HEK293 (cell line): ENCODE measurements at regions not wholly inside any gene's neighbourhood (a gene's known extent, or its start where the extent isn't known, plus 50 kb on each side); places are given as distances from the start of the nearest gene placed in this dataset.

Experiments
- CTCF ChIA-PET: fragments of 350-600 bp; formaldehyde crosslinking; extraction: SDS; loops from one replicate; lab custom pipeline; 2021; ENCODE audit warnings: antibody characterized with exemption; lab: Yijun Ruan, JAX
- POLR2A ChIA-PET: fragments of 300-600 bp; formaldehyde crosslinking; extraction: SDS; loops from one replicate; lab custom pipeline; 2020; ENCODE audit warnings: antibody characterized with exemption, inconsistent platforms; lab: Yijun Ruan, JAX
- H3K27ac ChIP-seq: fragments of 200-500 bp; sonication (Bioruptor generic); 2 replicates; pipeline ENCODE4 v1.5.1; 2014; ENCODE audit warnings: low read depth, low read length, control low read depth, inconsistent platforms; ENCODE audit errors: extremely low read depth
- H3K36me3 ChIP-seq, 2 experiments: fragments of 200-500 bp in 1 of 2; sonication (Bioruptor generic) in 1 of 2; 1 replicate in 1 of 2; 2 replicates in 1 of 2; pipeline ENCODE4 v1.5.1; 2014 to 2017; ENCODE audit warnings: inconsistent platforms in 2 of 2, low read length in 2 of 2; ENCODE audit not compliant: control insufficient read depth in 2 of 2, insufficient read depth in 1 of 2
- H3K4me1 ChIP-seq: fragments of 200-500 bp; sonication (Bioruptor generic); 2 replicates; pipeline ENCODE4 v1.5.1; 2014; ENCODE audit warnings: mild to moderate bottlenecking, low read length, inconsistent platforms; ENCODE audit not compliant: control insufficient read depth, insufficient read depth
- H3K4me3 ChIP-seq: 2 replicates; pipeline ENCODE4 v1.5.1; 2011; ENCODE audit warnings: low read depth, mild to moderate bottlenecking, control low read depth, low read length, moderate library complexity
- H3K9me3 ChIP-seq: fragments of 200-500 bp; sonication (Bioruptor generic); 2 replicates; pipeline ENCODE4 v1.5.1; 2014; ENCODE audit warnings: low read depth, low read length, inconsistent platforms; ENCODE audit not compliant: control insufficient read depth, insufficient read depth
- BCL11A ChIP-seq: fragments of 450-650 bp; formaldehyde crosslinking; IDR thresholded peaks from 2 replicates; pipeline ENCODE4 v1.5.1; 2016; ENCODE audit warnings: low read depth, missing biosample characterization, missing genetic modification characterization
- BCL11B ChIP-seq: fragments of 450-650 bp; formaldehyde crosslinking; IDR thresholded peaks from 2 replicates; pipeline ENCODE4 v1.5.1; 2016; ENCODE audit warnings: low read depth, missing biosample characterization, missing genetic modification characterization
- GLIS1 ChIP-seq: fragments of 450-650 bp; formaldehyde crosslinking; IDR thresholded peaks from 2 replicates; pipeline ENCODE4 v1.5.1; 2016; ENCODE audit warnings: missing biosample characterization, missing genetic modification characterization
- OSR2 ChIP-seq: fragments of 450-650 bp; formaldehyde crosslinking; IDR thresholded peaks from 2 replicates; pipeline ENCODE4 v1.5.1; 2016; ENCODE audit warnings: missing biosample characterization, missing genetic modification characterization
- PRDM1 ChIP-seq: fragments of 450-650 bp; formaldehyde crosslinking; IDR thresholded peaks from 2 replicates; pipeline ENCODE4; 2016; ENCODE audit warnings: missing biosample characterization, missing genetic modification characterization
- ZBTB48 ChIP-seq: fragments of 450-650 bp; formaldehyde crosslinking; IDR thresholded peaks from 2 replicates; pipeline ENCODE4 v1.5.1; 2016; ENCODE audit warnings: missing biosample characterization, missing genetic modification characterization
- ZNF121 ChIP-seq: fragments of 450-650 bp; formaldehyde crosslinking; IDR thresholded peaks from 2 replicates; pipeline ENCODE4 v1.5.1; 2016; ENCODE audit warnings: missing biosample characterization, missing genetic modification characterization
- ZNF184 ChIP-seq: fragments of 450-650 bp; IDR thresholded peaks from 2 replicates; pipeline ENCODE4 v1.5.1; 2018; ENCODE audit warnings: missing biosample characterization, mild to moderate bottlenecking, missing genetic modification characterization
- ZNF239 ChIP-seq: fragments of 450-650 bp; formaldehyde crosslinking; IDR thresholded peaks from 2 replicates; pipeline ENCODE4 v1.5.1; 2016; ENCODE audit warnings: missing biosample characterization, missing genetic modification characterization
- ZNF248 ChIP-seq: fragments of 450-650 bp; formaldehyde crosslinking; IDR thresholded peaks from 2 replicates; pipeline ENCODE4 v1.5.1; 2017; ENCODE audit warnings: missing biosample characterization, missing genetic modification characterization
- ZNF274 ChIP-seq, 2 experiments: fragments of 200-500 bp in 1 of 2; fragments of 450-650 bp in 1 of 2; sonication (Bioruptor generic) in 1 of 2; formaldehyde crosslinking in 1 of 2; IDR thresholded peaks; 2 replicates each; pipeline versions ENCODE4 v1.5.1 to v1.6.1; 2014 to 2016; ENCODE audit warnings: borderline replicate concordance in 1 of 2, inconsistent platforms in 1 of 2, low read length in 1 of 2, missing biosample characterization in 1 of 2, missing genetic modification characterization in 1 of 2
- ZNF354C ChIP-seq: fragments of 450-650 bp; formaldehyde crosslinking; IDR thresholded peaks from 2 replicates; pipeline ENCODE4 v1.5.1; 2016; ENCODE audit warnings: missing biosample characterization, missing genetic modification characterization, low read depth, borderline replicate concordance
- ZNF37A ChIP-seq: fragments of 450-650 bp; IDR thresholded peaks from 2 replicates; pipeline ENCODE4 v1.5.1; 2018; ENCODE audit warnings: missing biosample characterization, missing genetic modification characterization
- ZNF560 ChIP-seq: fragments of 450-650 bp; formaldehyde crosslinking; IDR thresholded peaks from 2 replicates; pipeline ENCODE4 v1.5.1; 2017; ENCODE audit warnings: missing biosample characterization, missing genetic modification characterization, borderline replicate concordance
- ZNF596 ChIP-seq: fragments of 450-650 bp; IDR thresholded peaks from 2 replicates; pipeline ENCODE4 v1.5.0; 2018; ENCODE audit warnings: missing biosample characterization, mild to moderate bottlenecking, missing genetic modification characterization, moderate library complexity
- ZNF629 ChIP-seq: fragments of 450-650 bp; formaldehyde crosslinking; IDR thresholded peaks from 2 replicates; pipeline ENCODE4 v1.5.1; 2017; ENCODE audit warnings: missing biosample characterization, missing genetic modification characterization
- ZNF76 ChIP-seq: fragments of 450-650 bp; formaldehyde crosslinking; IDR thresholded peaks from 2 replicates; pipeline ENCODE4; 2016; ENCODE audit warnings: low read depth, missing biosample characterization, missing genetic modification characterization, borderline replicate concordance
- ZNF792 ChIP-seq: fragments of 450-650 bp; formaldehyde crosslinking; IDR thresholded peaks from 2 replicates; pipeline ENCODE4 v1.5.1; 2016; ENCODE audit warnings: missing biosample characterization, missing genetic modification characterization
- ZSCAN30 ChIP-seq: fragments of 450-650 bp; IDR thresholded peaks from 2 replicates; pipeline ENCODE4 v1.5.1; 2018; ENCODE audit warnings: missing biosample characterization, mild to moderate bottlenecking, missing genetic modification characterization, moderate library complexity
- TF ChIP-seq, protein P1 (sequence below): fragments of 450-650 bp; formaldehyde crosslinking; IDR thresholded peaks from 2 replicates; pipeline ENCODE4 v1.5.1; 2016; ENCODE audit warnings: missing biosample characterization, missing genetic modification characterization

DNA sequence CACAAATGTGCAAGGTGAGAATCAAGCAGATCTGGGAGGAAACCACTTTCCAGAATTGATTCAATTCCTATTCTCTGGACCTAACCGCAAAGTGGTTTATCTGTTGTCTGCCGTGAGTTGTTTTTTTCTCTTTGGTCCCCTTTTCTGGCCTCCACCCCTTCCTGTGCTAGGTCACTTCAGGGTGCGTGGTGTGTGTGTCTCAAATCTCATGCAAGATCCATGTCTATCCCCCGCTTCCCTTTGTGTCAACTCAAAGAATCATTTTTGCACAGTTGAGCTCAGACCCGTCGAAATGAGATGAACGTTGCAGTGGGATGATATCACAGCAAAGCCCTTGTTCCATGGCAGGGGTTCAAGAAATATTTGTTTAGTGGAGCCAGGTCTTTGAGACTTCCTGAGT is 184.5 kb downstream of the GATA3 start:
- TF ChIP-seq BCL11B (tag by site-specific recombination) = no peak
- TF ChIP-seq ZNF76 = no peak
- no peak for TF ChIP-seq GLIS1
- TF ChIP-seq ZNF37A (tag by site-specific recombination) = no peak
- TF ChIP-seq, protein P1, sequence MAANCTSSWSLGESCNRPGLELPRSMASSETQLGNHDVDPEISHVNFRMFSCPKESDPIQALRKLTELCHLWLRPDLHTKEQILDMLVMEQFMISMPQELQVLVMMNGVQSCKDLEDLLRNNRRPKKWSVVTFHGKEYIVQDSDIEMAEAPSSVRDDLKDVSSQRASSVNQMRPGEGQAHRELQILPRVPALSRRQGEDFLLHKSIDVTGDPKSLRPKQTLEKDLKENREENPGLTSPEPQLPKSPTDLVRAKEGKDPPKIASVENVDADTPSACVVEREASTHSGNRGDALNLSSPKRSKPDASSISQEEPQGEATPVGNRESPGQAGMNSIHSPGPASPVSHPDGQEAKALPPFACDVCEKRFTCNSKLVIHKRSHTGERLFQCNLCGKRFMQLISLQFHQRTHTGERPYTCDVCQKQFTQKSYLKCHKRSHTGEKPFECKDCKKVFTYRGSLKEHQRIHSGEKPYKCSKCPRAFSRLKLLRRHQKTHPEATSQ (tag by site-specific recombination) = no peak
- TF ChIP-seq BCL11A (tag by site-specific recombination) = no peak
- no peak overlapping the region for H3K27ac ChIP-seq
- H3K9me3 ChIP-seq = no peaks in the 10 kb centered on the region
- H3K36me3 ChIP-seq = no peaks in the 10 kb centered on the region
- 0 out of 2 replicates have a peak, but pooled peaks cover under 1% of the 10 kb centered on the region for H3K4me1 ChIP-seq
- ChIA-PET CTCF (no interaction called here), POLR2A (no interaction called here)
- H3K4me3 ChIP-seq = no peak overlapping the region

DNA sequence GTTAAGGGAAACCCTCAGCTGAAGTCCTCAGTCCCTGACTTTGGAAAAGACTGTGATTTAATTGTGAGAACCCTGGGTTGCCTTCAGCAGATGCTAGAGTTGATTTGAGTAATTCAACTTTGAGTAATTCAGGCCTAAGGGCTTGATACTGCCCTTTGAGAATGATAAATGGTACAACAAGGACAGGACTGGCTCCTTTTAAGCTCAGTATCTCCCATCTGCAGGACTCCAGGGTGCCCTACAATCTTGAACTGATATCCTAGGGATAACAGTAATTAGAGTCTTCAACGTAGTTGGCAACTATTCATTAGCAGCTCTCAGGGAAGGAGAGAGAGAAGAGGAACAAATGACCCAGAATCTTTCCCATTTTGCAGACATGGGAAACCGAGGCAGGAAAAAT is 186.4 kb downstream of the GATA3 start:
- POLR2A ChIA-PET = no interaction called here

DNA sequence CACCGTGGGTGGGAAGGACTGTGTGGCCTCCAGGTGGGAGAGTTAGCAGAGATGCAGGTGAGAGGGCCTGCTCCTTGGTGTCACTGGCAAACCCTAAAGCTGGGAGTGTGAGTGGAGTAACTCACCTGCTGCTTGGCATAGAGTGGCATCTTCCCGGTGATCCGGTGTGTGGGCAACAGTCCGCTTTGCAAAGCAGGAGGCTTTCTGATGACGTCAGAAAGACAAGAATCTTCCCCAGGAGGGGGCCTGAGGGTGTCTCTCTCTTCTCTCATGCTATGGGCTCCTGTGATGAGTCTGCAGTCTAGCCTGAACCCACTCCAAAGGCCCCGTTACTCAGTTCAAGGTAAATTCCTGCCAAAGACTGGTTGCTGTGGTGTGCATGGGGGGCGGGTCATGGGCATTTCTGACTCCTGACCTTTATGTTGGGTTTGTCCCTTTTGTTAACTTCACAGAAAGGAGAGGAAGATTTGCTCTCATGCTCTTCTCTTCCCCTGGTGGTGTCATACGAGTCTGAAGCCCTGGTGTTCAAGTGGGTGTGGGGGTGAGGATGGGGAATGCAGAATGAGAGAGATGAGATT is 187.9 kb downstream of the GATA3 start:
- no peaks in the 10 kb centered on the region for H3K36me3 ChIP-seq
- H3K4me1 ChIP-seq = no peaks in the 10 kb centered on the region
- POLR2A ChIA-PET = no interaction called here
- H3K27ac ChIP-seq = no peak overlapping the region
- CTCF ChIA-PET = no interaction called here
- H3K9me3 ChIP-seq = no peaks in the 10 kb centered on the region
- TF ChIP-seq ZNF239 (tag by site-specific recombination) (no peak), ZNF792 (tag by site-specific recombination) (no peak), PRDM1 (tag by site-specific recombination) (no peak), ZNF596 (tag by site-specific recombination) (no peak), ZNF274 (IDR thresholded peaks at IDR 0.05; ENCODE audit: low read length) (no peak), ZNF274 (tag by site-specific recombination; IDR thresholded peaks at IDR 0.05; ENCODE audit: borderline replicate concordance) (no peak), ZNF121 (tag by site-specific recombination) (no peak), ZNF248 (tag by site-specific recombination) (no peak), ZNF184 (tag by site-specific recombination) (no peak), ZNF629 (tag by site-specific recombination) (no peak), ZNF560 (tag by site-specific recombination) (no peak), ZBTB48 (tag by site-specific recombination) (no peak)
- TF ChIP-seq, all 188 proteins: peak for 0
- H3K4me3 ChIP-seq = no peak overlapping the region

More for the DNA sequence above, 186.4 kb downstream of the GATA3 start:
- Histone ChIP-seq H3K9me3 (no peaks in the 10 kb centered on the region), H3K4me1 (no peaks in the 10 kb centered on the region), H3K27ac (no peak overlapping the region), H3K36me3 (no peaks in the 10 kb centered on the region), H3K4me3 (no peak overlapping the region)
- CTCF ChIA-PET = no interaction called here
- TF ChIP-seq ZNF354C (tag by site-specific recombination) = no peak
- TF ChIP-seq OSR2 (tag by site-specific recombination) = no peak
- no peak for TF ChIP-seq BCL11A (tag by site-specific recombination)
- TF ChIP-seq ZSCAN30 (tag by site-specific recombination) = no peak
